Activated T-helper 1 cell treated with anti-CD3 and anti-CD28 coated beads, Interleukin-2, amount 50 U/mL, for 16 hours (primary cell): ENCODE measurements at regions not wholly inside any gene's neighbourhood (a gene's known extent, or its start where the extent isn't known, plus 50 kb on each side); places are given as distances from the start of the nearest gene placed in this dataset.

Source experiments
- DNase-seq, 2 donors: peaks; one replicate each; pipeline ENCODE4 v3.0.0-alpha.2; 2020; ENCODE audit warnings: low read depth in 1 of 2, low spot score in 1 of 2

DNA sequence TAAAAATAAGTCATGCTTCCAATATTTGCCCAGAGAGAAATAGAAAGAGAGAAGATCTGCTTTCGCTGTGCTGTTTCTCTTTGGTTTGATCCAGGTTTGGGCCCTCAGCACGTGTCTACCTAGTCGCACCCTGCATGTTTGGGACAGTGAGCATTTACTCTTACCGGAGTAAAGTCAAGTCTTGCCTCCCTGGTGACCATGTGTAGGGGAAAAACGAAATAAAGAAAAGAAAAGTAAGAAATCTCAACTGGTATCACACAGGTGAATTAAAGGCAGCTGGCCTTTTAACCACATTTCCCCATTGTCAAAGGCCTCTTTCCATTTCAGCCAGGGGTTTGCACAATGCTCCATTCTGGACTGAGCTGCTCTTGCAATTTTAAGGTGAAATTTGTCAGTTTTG, 619.4 kb downstream of the VRK1 start:
- DNase-seq = no peak

DNA sequence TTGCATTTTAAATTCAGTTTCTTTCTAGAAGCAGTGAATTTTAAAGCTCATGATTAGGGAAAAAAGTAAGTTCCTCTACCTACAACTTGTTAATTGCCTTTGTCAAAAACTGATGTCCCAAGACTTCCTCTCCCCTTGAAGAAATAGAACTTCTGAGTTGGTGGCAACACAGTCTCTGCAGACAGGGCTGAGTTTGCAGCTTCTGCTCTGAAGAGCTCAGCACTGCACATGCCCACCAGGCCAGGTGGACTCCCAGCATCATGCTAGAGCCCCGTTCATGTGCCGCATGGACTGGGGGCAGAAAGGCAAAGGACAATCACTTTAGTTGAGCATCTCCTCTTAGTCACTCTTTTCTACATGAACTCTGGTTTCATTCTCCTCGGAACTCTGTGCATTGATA, 620.1 kb downstream of the VRK1 start:
- DNase-seq = no peak

DNA sequence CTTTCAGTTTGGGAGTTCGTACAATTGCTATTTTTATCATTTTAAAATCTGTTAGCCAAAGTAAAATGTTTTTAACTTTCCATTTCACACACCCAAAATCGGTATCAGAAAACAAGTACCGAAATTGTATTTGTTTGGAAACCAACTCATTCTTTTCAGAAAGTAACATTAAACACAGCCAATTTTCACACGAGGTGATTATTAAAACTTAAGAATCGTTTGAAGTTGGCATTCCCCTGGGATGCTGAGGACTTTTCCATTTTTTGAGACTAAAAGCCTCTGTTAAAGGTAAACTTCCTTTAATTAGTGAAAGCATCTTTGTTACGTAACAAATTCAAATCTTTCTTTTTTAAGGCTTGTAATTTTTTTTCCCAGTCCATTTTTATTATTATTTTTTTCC, 623.0 kb downstream of the VRK1 start:
- DNase-seq = no peak

DNA sequence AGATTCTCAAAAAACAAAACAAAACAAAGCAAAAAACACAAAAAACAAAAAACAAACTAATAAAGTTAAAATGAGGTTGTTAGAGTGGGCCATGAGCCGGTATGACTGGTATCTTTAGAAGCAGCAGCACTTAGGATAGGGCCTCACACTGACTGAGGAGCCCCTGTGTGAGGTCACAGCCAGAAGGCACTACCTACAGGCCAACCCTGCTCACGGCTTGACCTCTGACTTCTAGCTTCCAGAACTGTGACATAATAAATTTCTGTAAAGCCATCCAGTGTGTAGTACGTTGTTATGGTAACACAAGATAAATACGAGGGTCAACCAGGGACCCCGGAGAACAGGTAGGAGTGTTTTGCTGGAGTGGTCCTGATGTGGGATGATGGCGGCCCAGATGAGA, 629.6 kb downstream of the VRK1 start:
- DNase-seq = no peak

DNA sequence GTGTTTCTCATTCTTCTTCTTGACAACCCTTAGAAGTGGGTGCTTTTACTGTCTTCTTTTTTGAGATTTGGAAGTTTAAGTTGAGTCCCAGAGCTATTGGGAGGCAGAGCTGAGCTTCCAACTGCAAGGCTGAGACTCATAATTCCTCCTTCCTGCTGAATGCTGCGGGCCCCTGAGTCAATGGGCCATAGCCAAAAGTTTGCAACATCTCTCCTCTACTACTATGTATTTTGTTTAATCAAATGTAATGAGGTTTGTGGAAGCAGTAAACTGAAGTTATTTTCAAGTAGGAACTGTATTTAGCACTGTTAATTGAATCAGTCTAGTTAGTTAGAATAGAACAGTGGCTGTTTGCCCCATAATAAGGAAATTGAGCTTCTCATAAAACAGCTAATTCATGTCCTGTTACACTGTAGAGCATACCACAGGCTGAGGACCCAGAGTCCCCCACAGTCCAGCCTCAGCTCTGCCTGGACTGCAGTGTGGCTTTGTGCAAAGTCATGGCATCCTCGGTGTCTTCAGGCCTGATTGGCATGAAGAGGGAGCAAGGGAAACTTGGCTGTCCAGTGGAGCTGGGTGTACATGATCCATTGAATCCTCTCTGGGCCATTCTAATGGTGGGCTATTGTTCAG, 631.7 kb downstream of the VRK1 start:
- DNase-seq = no peak

DNA sequence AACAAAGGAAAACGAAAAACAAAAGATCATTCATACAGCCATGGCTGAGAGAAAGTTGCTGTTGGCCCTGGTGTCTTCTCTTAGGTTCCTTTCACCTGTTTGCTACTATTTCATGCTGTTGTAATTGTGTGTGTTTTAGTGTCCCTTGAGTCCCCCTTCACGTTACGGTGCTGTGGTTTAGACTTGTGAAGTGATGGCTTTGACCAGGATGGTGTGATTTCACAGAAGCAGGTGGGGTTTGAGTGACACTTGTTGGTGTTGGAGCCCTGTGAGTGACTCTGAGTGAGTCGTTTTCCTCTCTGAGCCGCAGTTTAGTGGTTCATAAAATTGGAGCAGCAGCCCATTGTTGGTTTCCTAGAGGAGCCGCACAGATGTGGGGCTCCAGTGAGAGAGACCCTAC, 635.4 kb downstream of the VRK1 start:
- no peak for DNase-seq

DNA sequence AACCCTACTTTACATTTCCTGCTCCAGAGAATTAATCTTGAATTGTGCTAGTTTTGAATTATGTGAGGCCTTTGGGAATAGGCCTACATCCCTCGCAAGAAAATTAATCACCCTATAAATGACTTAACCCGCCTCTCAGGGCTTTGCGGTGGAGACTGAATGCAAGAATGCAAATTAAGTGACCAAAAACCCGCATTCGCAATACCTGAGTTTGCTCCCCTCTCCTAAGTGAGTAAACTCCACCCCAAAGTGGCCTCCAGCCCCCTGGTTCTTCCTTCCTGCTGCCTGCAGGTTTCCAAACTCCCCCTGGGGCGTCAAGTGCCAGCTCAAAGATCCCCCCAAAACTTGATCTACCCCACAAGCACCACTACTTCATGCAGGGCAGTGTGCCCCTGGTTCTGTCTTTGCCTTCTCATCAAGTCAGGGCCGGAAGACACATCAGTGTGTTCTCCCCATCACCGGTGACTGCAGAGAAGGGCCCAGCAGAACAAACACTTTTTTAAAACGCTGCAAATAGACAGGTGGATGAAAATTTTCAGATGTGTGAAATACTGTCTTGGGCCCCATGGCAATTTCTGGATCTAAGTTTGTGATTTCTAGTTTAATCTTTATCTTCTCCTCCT, 644.7 kb downstream of the VRK1 start:
- no peak for DNase-seq

DNA sequence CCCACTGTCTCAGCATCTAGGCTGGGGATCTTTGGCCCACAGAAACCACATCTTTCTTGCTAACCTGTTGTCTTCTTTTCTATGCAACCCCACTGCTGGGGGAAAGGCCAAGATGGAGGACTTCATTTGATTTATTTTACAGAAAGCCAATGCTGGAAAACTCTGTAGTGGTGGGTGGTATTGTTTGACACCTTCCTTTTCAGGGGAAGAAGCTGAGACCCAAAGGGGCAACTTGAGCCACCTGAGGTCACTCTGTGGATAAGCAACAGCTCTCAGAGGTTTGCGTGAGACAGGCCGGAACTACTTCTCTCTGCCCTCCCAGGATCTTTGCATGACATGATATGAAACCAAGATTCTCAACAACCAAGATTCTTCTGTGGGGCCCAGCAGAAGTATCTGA, 645.2 kb downstream of the VRK1 start:
- DNase-seq = no peak

DNA sequence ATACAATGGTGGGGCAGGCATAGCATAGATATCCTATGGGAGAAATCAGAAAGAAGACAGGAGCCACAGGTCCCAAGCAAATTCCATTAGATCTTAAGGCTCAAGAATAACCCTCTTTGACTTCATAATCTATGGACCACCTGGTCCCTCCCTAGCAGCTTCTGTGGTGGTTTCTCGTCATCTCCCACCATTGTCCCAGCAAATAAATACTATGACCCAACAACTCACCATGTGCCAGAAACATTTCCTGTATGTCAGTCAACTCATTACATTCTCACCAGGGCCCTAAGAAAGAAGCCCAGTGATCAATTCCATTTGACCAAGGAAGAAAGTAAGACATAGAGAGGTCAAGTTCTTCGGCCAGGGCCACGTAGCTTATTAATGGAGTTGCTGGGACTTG, 646.2 kb downstream of the VRK1 start:
- DNase-seq = no peak

DNA sequence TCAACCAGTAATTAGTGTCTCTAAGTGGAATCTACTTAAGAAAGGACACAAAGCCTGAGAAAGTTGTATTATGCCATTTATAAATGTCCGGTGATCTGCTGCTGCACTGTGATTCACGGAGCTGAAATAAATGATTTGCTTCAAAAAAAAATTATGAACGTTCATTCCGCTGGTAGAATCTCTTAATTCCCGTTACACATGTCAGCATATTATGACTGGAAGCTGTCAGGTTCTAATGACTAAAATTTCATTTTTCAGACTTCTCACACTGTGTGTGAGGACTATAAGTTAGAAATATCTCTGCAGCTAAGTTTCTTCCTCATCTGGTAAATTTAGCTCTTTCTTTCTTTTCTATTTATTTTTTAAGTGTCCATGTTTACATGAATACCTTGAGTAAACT, 647.1 kb downstream of the VRK1 start:
- DNase-seq = no peak

DNA sequence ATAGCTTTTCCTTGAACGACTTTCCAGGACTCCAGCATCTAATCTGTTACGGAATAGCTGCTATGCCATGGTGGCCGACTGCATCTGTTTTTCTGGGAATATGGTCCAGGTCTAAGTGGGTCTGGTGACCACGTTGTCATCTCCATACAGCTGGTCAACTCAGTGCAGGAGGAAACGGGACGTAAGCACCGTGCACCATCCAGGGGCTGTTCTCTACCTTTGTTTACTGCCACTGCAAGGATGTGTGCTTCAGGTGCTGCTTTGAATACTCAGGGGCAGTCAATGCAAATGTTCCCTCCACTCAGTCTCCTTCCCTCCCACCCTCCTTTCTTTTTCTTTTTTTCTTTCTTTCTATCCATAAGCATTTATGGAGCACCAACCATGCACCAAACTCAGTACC, 648.2 kb downstream of the VRK1 start:
- no peak for DNase-seq

DNA sequence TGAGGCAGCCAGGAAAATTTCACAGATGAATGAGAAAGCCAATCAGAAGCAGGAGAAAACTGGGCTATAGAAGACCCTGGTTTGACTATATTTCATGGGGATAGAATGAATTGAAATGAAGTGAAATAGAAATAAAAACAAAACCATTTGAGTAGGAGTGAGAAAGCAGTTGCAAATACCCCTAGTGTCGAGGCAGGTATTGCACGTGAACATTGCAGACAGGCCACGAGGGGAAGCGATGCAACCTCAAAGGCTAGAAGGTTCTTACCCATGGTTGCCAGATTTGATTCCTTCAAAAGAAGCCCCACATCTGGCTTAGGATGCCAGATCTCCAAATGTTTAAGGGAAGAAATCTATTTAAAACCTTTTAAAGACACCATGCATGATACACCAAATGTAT, 648.9 kb downstream of the VRK1 start:
- no peak for DNase-seq

DNA sequence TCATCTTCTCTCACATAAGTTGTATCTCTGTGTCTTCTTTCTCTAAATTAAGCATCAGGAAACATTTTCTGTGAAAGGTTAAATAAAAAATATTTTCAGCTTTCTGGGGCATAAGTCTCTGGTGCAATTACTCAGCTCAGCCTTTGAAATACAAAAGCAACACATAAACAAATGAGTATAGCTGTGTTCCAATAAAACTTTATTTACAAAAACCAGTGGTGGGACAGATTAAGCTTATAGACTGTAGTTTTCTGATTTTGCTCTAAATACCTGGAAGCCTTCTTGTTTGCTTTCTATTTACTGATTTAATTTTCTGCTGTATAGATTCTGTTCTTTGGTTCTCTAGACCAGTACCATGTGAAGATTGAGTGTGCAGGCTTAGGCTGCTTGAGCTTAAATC, 655.1 kb downstream of the VRK1 start:
- no peak for DNase-seq

DNA sequence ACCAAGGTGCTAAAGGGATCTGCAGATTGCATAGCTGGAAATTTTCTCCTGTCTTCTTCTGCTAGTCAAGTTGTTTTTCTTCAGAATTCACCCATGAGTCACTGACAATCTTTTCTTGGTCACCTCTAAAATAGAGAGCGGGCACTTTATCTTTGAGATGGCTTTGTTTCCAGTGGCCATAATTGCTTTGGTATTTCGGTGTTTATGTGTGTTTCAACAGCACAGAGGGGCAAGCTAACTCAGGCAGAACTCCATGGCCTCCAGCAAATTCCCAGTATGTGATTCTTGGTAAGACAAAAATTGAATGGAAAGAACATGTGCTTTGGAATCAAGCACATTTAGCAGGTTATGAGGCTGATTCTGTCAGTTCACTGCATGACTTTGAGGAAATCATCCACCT, 656.8 kb downstream of the VRK1 start:
- no peak for DNase-seq

DNA sequence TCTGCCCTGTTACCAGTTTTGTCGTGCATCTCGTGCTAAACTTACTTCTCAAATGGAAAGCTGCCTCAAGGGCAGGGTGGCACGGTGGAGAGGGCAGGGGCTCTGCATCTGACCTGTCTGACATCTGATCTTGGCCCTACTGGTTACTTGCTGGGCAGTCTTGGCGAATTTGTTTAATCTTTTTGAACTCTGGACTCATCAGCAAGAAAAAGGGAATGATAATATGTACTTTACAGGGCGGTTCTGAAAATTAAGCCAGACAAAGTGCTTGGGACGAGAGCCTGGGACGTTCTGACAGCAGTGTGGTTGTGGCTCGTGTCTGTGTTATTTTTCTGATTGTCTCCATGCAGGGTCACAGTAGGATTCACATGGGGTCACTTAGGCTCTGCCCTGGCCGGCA, 659.3 kb downstream of the VRK1 start:
- no peak for DNase-seq

DNA sequence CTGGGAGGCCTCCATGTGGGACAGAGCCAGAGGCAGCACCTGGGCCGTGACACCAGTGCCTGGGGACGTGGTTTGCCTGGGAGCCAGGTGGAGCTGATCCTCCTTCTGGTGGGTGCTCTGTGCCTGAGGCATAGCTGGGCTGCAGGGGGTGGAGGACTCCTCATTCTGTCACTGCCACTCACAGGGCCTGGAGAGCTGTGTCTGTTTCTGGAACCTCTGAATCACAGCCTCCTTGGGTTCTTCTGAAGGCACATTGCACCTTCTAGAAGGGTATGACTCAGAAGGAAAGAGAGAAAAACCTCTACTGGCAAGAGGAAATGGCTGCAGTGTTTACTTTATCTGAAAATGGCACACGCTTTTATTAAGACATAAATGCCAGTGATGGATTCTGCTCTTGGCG, 659.8 kb downstream of the VRK1 start:
- DNase-seq = peak in 1 of 2 donors; percentile 46

DNA sequence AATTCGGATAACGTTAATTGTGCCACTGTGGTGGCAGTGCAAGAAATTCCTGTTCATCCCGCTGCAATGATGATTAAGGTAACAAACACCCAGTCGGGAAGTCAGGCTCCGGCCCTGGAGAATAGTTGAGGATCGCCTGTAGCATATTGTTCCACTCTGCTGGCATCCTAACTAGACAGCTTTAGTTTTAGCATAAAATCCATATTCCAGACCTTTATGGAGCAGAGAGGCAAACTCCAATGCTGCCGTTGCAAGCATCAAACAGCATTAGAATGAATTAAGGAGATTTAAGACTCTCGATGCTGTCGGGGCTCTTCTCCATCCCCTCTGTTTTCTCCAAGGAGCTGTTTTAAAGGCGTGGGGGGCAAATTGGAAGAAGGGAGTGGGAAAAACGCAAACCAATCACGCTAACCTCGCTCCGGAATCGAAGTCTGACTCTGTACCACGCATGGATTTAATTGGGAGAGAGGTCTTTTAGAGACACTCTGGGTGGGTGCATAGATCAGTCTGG, 660.4 kb downstream of the VRK1 start:
- DNase-seq = no peak

DNA sequence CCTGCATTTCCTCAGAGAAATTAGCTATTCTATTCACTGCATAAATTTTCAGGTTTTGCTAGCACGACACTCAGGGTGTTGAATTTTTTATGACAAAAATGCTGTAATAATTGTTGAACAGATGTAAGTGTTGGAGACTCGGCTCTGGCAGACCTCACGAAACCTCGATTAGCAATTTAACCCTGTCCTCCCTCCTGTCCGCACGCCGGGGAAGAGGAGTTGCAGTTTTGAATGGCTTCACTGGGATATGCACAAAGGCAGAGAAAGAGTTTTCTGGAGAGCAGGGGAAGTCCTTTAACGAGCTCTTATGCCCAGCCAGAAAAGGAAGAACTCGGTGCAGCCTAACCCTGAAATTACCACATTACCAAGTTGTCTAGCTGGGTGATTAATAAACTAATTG, 661.1 kb downstream of the VRK1 start:
- no peak for DNase-seq

DNA sequence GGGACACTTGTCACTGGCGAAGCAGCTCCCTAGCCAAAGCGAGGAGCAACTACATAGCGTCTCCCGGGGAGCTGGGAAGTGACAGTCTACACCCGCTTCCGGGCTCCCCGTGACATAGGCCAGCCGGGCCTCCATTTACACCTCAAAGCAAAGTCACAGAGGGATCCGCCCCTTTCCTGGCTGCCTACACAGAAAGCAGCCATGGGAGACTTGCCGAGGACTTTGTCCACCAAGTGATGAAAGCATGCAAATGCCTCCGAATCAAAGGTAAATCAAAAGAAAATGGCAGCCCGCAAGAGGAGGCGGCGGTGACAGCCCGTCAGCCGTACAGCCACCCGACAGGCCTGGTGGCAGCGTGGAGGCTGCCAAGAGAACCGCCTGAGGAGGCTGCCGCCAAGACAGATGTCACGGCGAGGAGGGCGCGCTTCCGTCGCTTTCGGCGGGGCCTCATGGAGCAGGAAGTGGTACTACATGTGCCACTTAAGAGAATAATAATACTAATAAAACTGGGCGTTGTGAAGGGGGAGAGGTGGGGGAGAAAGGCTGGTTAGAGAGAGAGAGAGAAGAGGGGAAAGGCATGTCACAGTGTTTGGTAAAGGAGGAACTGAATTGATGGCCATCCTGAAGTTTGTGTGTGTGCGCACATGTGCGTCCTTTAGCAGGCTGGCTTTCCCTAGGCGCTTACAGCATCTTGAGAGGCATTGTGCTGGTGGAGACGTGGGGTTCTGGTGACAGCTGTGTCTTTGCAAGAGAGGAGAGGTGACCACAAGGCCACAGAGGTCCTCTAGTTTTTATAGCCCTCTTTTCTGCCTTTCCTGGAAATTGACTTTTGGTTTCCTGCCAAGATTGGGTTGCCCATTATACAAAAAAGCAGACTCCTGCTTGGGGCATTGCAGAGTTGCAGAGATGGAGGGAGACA, 661.7 kb downstream of the VRK1 start:
- peak; percentile 62 to 63 for DNase-seq

DNA sequence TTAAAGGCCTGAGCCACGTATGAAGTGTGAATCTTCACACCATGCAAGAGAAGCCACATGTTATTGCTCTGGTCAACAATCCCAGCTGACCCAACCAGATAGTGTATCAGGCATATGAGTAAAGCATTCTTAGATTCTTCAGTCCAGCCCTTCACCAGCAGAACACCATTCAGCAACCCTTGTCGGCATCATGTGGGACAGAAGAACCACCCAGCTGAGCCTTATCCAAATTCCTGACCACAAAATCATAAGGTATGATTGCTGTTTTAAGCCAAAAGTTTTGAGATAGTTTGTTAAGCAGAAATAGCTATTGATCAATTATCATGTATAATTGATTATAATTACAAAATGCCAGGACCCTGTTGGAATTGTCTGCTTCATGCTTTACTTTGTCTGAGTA, 664.9 kb downstream of the VRK1 start:
- no peak for DNase-seq

DNA sequence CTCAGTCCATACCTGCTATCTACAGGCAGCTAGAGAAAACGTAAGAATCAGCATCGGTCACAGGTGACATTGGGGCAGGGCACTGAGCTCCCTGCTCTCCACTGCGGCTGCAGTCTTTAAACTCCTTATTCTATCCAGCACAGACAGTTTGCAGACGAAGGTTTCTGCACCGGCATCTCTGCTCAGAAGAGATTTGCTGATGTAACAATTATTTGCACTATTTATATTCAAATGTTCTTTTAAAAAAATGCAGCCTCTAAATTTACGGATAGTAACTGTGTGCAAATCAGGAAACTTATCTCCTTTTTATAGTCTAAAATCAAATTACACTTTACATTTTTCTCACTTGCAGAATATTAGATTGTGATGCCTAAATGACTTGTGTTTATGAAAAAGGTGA, 671.0 kb downstream of the VRK1 start:
- no peak for DNase-seq

DNA sequence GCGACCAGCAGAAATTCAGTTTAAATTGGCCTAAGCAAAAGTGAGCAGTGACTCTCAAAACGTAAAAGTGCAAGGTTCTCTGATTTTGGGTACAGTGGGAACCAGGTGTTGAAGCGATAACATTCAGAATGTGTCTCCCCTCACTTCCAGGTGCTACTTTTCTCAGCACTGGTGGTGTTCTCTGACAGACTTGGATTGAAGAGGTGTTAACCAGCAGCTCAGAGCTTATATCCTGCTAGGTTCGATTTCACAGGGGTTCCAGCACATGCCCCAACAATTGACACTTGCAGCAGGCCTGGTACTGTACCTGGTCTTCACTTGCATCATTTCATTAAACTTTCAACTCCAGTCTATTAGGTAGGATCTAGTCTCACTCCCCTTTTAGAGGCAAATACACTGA, 680.2 kb downstream of the VRK1 start:
- DNase-seq = no peak
